Upper lobe of left lung (tissue), 6 donors: ENCODE measurements at regions not wholly inside any gene's neighbourhood (a gene's known extent, or its start where the extent isn't known, plus 50 kb on each side); places are given as distances from the start of the nearest gene placed in this dataset.

Experiments
- ATAC-seq, 2 donors: fragments of 200-7000 bp; cut with Tn5 transposase; one replicate each; pipeline ENCODE4 v1.9.1; 2022; ENCODE audit warnings: mild to moderate bottlenecking in 2 of 2, moderate library complexity in 2 of 2; ENCODE audit not compliant: low FRiP score in 2 of 2
- DNase-seq, 2 donors: peaks; one replicate each; pipeline ENCODE4 v3.0.0-alpha.2; 2019 to 2020
- H3K27ac ChIP-seq, 4 donors: fragments of 200-600 bp; sonication (generic); one replicate each; pipeline ENCODE4 v1.5.1; 2016 to 2019
- H3K27me3 ChIP-seq, 4 donors: fragments of 200-600 bp; sonication (generic); one replicate each; pipeline ENCODE4 v1.5.1; 2017 to 2019
- H3K36me3 ChIP-seq, 4 donors: fragments of 200-600 bp; sonication (generic); one replicate each; pipeline ENCODE4 v1.5.1; 2016 to 2019
- H3K4me1 ChIP-seq, 4 donors: fragments of 200-600 bp; sonication (generic); one replicate each; pipeline ENCODE4 v1.5.1; 2018 to 2019
- H3K4me3 ChIP-seq, 4 donors: fragments of 200-600 bp; sonication (generic); one replicate each; pipeline ENCODE4 v1.5.1; 2017 to 2019; ENCODE audit warnings: mild to moderate bottlenecking in 2 of 4, moderate library complexity in 1 of 4
- H3K9me3 ChIP-seq, 4 donors: fragments of 200-600 bp; sonication (generic); one replicate each; pipeline ENCODE4 v1.5.1; 2018 to 2019
- CTCF ChIP-seq, 6 experiments: fragments of 450-650 bp in 4 of 6; fragments of 200-600 bp in 2 of 6; sonication (generic) in 2 of 6; IDR thresholded peaks; one replicate each; pipeline ENCODE4 v1.5.1; 2016 to 2019; ENCODE audit warnings: antibody characterized with exemption in 6 of 6
- EP300 ChIP-seq, 4 donors: sonication (generic); formaldehyde crosslinking; IDR thresholded peaks; one replicate each; pipeline ENCODE4 v1.5.1; 2017; ENCODE audit warnings: antibody characterized with exemption in 4 of 4, control low read depth in 2 of 4
- POLR2A ChIP-seq, 4 donors: fragments of 450-650 bp; IDR thresholded peaks; one replicate each; pipeline ENCODE4 v1.5.1; 2016 to 2017; ENCODE audit warnings: antibody characterized with exemption in 4 of 4, mild to moderate bottlenecking in 2 of 4
- POLR2AphosphoS5 ChIP-seq, 2 donors: sonication (generic); formaldehyde crosslinking; IDR thresholded peaks; one replicate each; pipeline ENCODE4 v1.5.1; 2017; ENCODE audit warnings: antibody characterized with exemption in 2 of 2
- WGBS, 2 donors: methylation state at CpG; one replicate each; pipeline ENCODE4 v1.1.5; 2017 to 2018; 5-methylcytosine and 5-hydroxymethylcytosine counted together
- donor health status: DM: no; HTN: no; CAD: no; lungs with moderate emphysema.
- donor health status: DM: no; HTN: yes; CAD: no; lungs with severe emphysema.

GRCh38 chr2:144682248-144682647 lies 162.3 kb upstream of the ZEB2 start:
- no peak for DNase-seq

GRCh38 chr2:144681389-144681788 lies 161.5 kb upstream of the ZEB2 start:
- no peak overlapping the region for H3K4me3 ChIP-seq
- no peaks in the 10 kb centered on the region for H3K9me3 ChIP-seq
- ATAC-seq, result no peak
- H3K4me1 ChIP-seq, result peaks cover 0 to 9% (median 0%) of the 10 kb centered on the region in 4 donors
- no peaks in the 10 kb centered on the region for H3K36me3 ChIP-seq
- H3K27ac ChIP-seq, result no peak overlapping the region
- DNase-seq, result no peak
- H3K27me3 ChIP-seq, result no peaks in the 10 kb centered on the region
- TF ChIP-seq POLR2AphosphoS5 (IDR thresholded peaks at IDR 0.05) (no peak), POLR2A (IDR thresholded peaks at IDR 0.05) (no peak)

More at GRCh38 chr2:144682248-144682647, 162.3 kb upstream of the ZEB2 start:
- no peaks in the 10 kb centered on the region for H3K9me3 ChIP-seq
- no peaks in the 10 kb centered on the region for H3K36me3 ChIP-seq
- WGBS, 2 donors, result 69 to 82% methylated on average over 4 of the region's 4 CpGs
- no peak overlapping the region for H3K27ac ChIP-seq
- ATAC-seq, result no peak
- peaks cover 0 to 11% (median 2%) of the 10 kb centered on the region in 4 donors for H3K4me1 ChIP-seq
- no peak for TF ChIP-seq CTCF (IDR thresholded peaks at IDR 0.05)
- TF ChIP-seq POLR2A (IDR thresholded peaks at IDR 0.05), result no peak
- no peak for TF ChIP-seq POLR2AphosphoS5 (IDR thresholded peaks at IDR 0.05)
- no peak for TF ChIP-seq EP300 (IDR thresholded peaks at IDR 0.05)
- no peaks in the 10 kb centered on the region for H3K27me3 ChIP-seq
- H3K4me3 ChIP-seq, result no peak overlapping the region

- TF ChIP-seq POLR2AphosphoS5 (IDR thresholded peaks at IDR 0.05) (no peak), CTCF (IDR thresholded peaks at IDR 0.05) (no peak), POLR2A (IDR thresholded peaks at IDR 0.05) (no peak), EP300 (IDR thresholded peaks at IDR 0.05) (no peak)
- Histone ChIP-seq H3K27ac (no peak overlapping the region), H3K9me3 (no peaks in the 10 kb centered on the region), H3K27me3 (no peaks in the 10 kb centered on the region), H3K4me1 (peaks cover 0 to 3% (median 0%) of the 10 kb centered on the region in 4 donors), H3K4me3 (no peak overlapping the region), H3K36me3 (no peaks in the 10 kb centered on the region)
- 67 to 68% methylated on average over 5 of the region's 5 CpGs for WGBS, 2 donors
- ATAC-seq, result no peak
- no peak for DNase-seq
These were observed 160.0 kb upstream of the ZEB2 start for GRCh38 chr2:144679942-144680341.

GRCh38 chr2:144678736-144679135 lies 158.8 kb upstream of the ZEB2 start:
- WGBS, 2 donors, result 86 to 88% methylated on average over 1 of the region's 1 CpG
- TF ChIP-seq POLR2AphosphoS5 (IDR thresholded peaks at IDR 0.05) (no peak), EP300 (IDR thresholded peaks at IDR 0.05) (no peak), CTCF (IDR thresholded peaks at IDR 0.05) (no peak), POLR2A (IDR thresholded peaks at IDR 0.05) (no peak)
- no peak for DNase-seq
- H3K27ac ChIP-seq, result no peak overlapping the region
- no peak for ATAC-seq
- no peaks in the 10 kb centered on the region for H3K36me3 ChIP-seq
- H3K27me3 ChIP-seq, result no peaks in the 10 kb centered on the region
- no peaks in the 10 kb centered on the region for H3K9me3 ChIP-seq
- peaks cover 0 to 3% (median 0%) of the 10 kb centered on the region in 4 donors for H3K4me1 ChIP-seq
- H3K4me3 ChIP-seq, result no peak overlapping the region

- H3K27me3 ChIP-seq, result no peaks in the 10 kb centered on the region
- ATAC-seq (no peak), DNase-seq (no peak)
- no peak overlapping the region for H3K4me3 ChIP-seq
- TF ChIP-seq POLR2AphosphoS5 (IDR thresholded peaks at IDR 0.05) (no peak), POLR2A (IDR thresholded peaks at IDR 0.05) (no peak)
- H3K27ac ChIP-seq, result no peak overlapping the region
- no peaks in the 10 kb centered on the region for H3K9me3 ChIP-seq
- no peaks in the 10 kb centered on the region for H3K36me3 ChIP-seq
- no peaks in the 10 kb centered on the region for H3K4me1 ChIP-seq
- WGBS, 2 donors, result 89% methylated on average over 3 of the region's 3 CpGs
These were observed 155.8 kb upstream of the ZEB2 start for GRCh38 chr2:144675731-144676130.

- Histone ChIP-seq H3K4me1 (no peaks in the 10 kb centered on the region), H3K36me3 (no peaks in the 10 kb centered on the region), H3K27ac (no peak overlapping the region), H3K4me3 (no peak overlapping the region), H3K27me3 (no peaks in the 10 kb centered on the region), H3K9me3 (no peaks in the 10 kb centered on the region)
- WGBS, 2 donors, result 95 to 96% methylated on average over 3 of the region's 3 CpGs
- TF ChIP-seq CTCF (IDR thresholded peaks at IDR 0.05) (no peak), EP300 (IDR thresholded peaks at IDR 0.05) (no peak), POLR2A (IDR thresholded peaks at IDR 0.05) (no peak), POLR2AphosphoS5 (IDR thresholded peaks at IDR 0.05) (no peak)
- ATAC-seq, result no peak
- DNase-seq, result no peak
These were observed 155.4 kb upstream of the ZEB2 start for GRCh38 chr2:144675331-144675730.
